Erythroblast (primary cell): ENCODE measurements at regions not wholly inside any gene's neighbourhood (a gene's known extent, or its start where the extent isn't known, plus 50 kb on each side); places are given as distances from the start of the nearest gene placed in this dataset.

Experiments
- GATA1 ChIP-seq: IDR thresholded peaks from 2 replicates; pipeline ENCODE4 v1.6.1; 2011; ENCODE audit warnings: low read depth, mild to moderate bottlenecking, control low read depth, low read length, moderate library complexity
- POLR2A ChIP-seq: IDR thresholded peaks from 2 replicates; pipeline ENCODE4 v1.6.1; 2011; ENCODE audit warnings: mild to moderate bottlenecking, low read length

- TF ChIP-seq POLR2A = no peak
- no peak for TF ChIP-seq GATA1
These were observed 159.9 kb upstream of the TMEFF2 start for GRCh38 chr2:192354512-192355244.
